ENCODE measurements at regions not wholly inside any gene's neighbourhood (a gene's known extent, or its start where the extent isn't known, plus 50 kb on each side); places are given as distances from the start of the nearest gene placed in this dataset.
"Not testable (repeated sequence)": the region's sequence is repeated elsewhere in the genome, so short reads cannot be mapped to it uniquely, and the experiment has no call there.

GRCh38 chr1:170457325-170458050 is 74.5 kb upstream of the GORAB start:
- TF ChIP-seq CTCF (IDR thresholded peaks at IDR 0.05), result peak in 2 of 6 experiments; percentile 7 to 12
- TF ChIP-seq POLR2A, POLR2AphosphoS5, EP300 (IDR thresholded peaks at IDR 0.05): not testable (repeated sequence)
